ENCODE measurements at regions not wholly inside any gene's neighbourhood (a gene's known extent, or its start where the extent isn't known, plus 50 kb on each side); places are given as distances from the start of the nearest gene placed in this dataset.

GRCh38 chr11:134754521-134755198 is 342.6 kb upstream of the B3GAT1 start:
- H4K8ac ChIP-seq (ENCODE audit: extremely low read depth, insufficient read depth, low read length) = no peak overlapping the region; the same call in 1 of the 2 replicates
- no peaks in the 10 kb centered on the region for H3K23me2 ChIP-seq (ENCODE audit: low read depth, low read length)
- H3K23ac ChIP-seq (ENCODE audit: insufficient read length) = no peak overlapping the region
- H3K18ac ChIP-seq (ENCODE audit: extremely low read depth, low read length) = no peak overlapping the region
- H4K20me1 ChIP-seq (replicated peaks in 1 of 2; ENCODE audit: control insufficient read depth in 1 of 2, insufficient read depth in 2 of 2, low read length in 2 of 2) = no peaks in the 10 kb centered on the region
- no peak overlapping the region for H2AK5ac ChIP-seq (ENCODE audit: low read depth, low read length)
- H2BK120ac ChIP-seq (replicated peaks; ENCODE audit: low read depth, low read length) = no peak overlapping the region
- no peaks in the 10 kb centered on the region; a peak in 1 of 7 replicates for H3K27me3 ChIP-seq (replicated peaks in 1 of 4; ENCODE audit: control insufficient read depth in 3 of 4, extremely low read depth in 1 of 4, insufficient read depth in 3 of 4, low read length in 3 of 4)
- H3K79me2 ChIP-seq (ENCODE audit: control insufficient read depth in 1 of 2, insufficient read depth in 2 of 2, low read length in 2 of 2) = no peaks in the 10 kb centered on the region
- H3K9me3 ChIP-seq (ENCODE audit: insufficient read depth in 2 of 2, low read depth in 1 of 2, low read length in 1 of 2) = no peaks in the 10 kb centered on the region
- no peak overlapping the region for H3K4me3 ChIP-seq (ENCODE audit: extremely low read depth in 1 of 4, insufficient read depth in 2 of 4, low read depth in 3 of 4, low read length in 4 of 4)
- no peaks in the 10 kb centered on the region for H3K4me1 ChIP-seq (replicated peaks in 1 of 4; ENCODE audit: control insufficient read depth in 3 of 4, insufficient read depth in 4 of 4, low read length in 3 of 4)
- no peak overlapping the region for H2BK5ac ChIP-seq (ENCODE audit: low read depth, low read length)
- no peak overlapping the region for H3K4ac ChIP-seq (replicated peaks; ENCODE audit: insufficient read length, low read depth, low read length)
- DNase-seq (ENCODE audit: low read depth in 1 of 2, low spot score in 2 of 2) = no peak
- no peak overlapping the region for H3K14ac ChIP-seq (ENCODE audit: insufficient read length)
- H2BK15ac ChIP-seq (ENCODE audit: low read length) = no peak overlapping the region
- H3K27ac ChIP-seq (ENCODE audit: low read depth, low read length) = no peak overlapping the region
- no peak overlapping the region for H4K91ac ChIP-seq (replicated peaks; ENCODE audit: insufficient read length, low read length)
- no peak overlapping the region for H3K4me2 ChIP-seq (ENCODE audit: insufficient read depth in 1 of 2, low read depth in 2 of 2, low read length in 2 of 2)
- no peaks in the 10 kb centered on the region for H3K79me1 ChIP-seq (ENCODE audit: low read depth, low read length)
- H4K5ac ChIP-seq (ENCODE audit: insufficient read length, low read depth, low read length) = no peak overlapping the region
- POLR2A ChIA-PET (ENCODE audit: partially characterized antibody) = no interaction called here
- 83% methylated on average over 19 of the region's 19 CpGs; no CpG with 5 or more reads in 1 of the 2 experiments for WGBS, 2 experiments (ENCODE audit: extremely low coverage in 1 of 2, insufficient coverage in 1 of 2, insufficient read length in 1 of 2, insufficient replicate concordance in 2 of 2, low coverage in 1 of 2, low lambda C conversion rate in 2 of 2, missing lambda C conversion rate in 1 of 2)
- H3K56ac ChIP-seq (replicated peaks; ENCODE audit: insufficient read length, low read depth, low read length) = no peak overlapping the region
- H3K9ac ChIP-seq (replicated peaks in 1 of 4; ENCODE audit: extremely low read depth in 1 of 4, low read depth in 3 of 4, low read length in 3 of 4) = no peak overlapping the region
- no peak overlapping the region for H2BK12ac ChIP-seq (ENCODE audit: low read depth, low read length)
- H2AFZ ChIP-seq (ENCODE audit: low read length) = no peak overlapping the region
- H2BK20ac ChIP-seq (ENCODE audit: low read length) = no peak overlapping the region
- no peak for FAIRE-seq
- no peaks in the 10 kb centered on the region for H3K36me3 ChIP-seq (ENCODE audit: control insufficient read depth in 2 of 4, insufficient read depth in 4 of 4, low read length in 3 of 4)
- CTCF ChIA-PET (ENCODE audit: partially characterized antibody) = no interaction called here
- TF ChIP-seq CTBP2 (IDR thresholded peaks at IDR 0.05; ENCODE audit: borderline replicate concordance, insufficient read depth, insufficient read length, low read length) = no peak
- no peak for TF ChIP-seq KDM5A (IDR thresholded peaks at IDR 0.05; ENCODE audit: low read length)
- TF ChIP-seq GTF2F1 (IDR thresholded peaks at IDR 0.05; ENCODE audit: borderline replicate concordance, low read depth, low read length) = no peak
- no peak for TF ChIP-seq CBX8 (IDR thresholded peaks at IDR 0.05; ENCODE audit: borderline replicate concordance, low read depth, low read length)
- TF ChIP-seq ATF3 (IDR thresholded peaks at IDR 0.05; ENCODE audit: insufficient read depth, low read depth, low read length) = no peak
- TF ChIP-seq RAD21 (IDR thresholded peaks at IDR 0.05 in 1 of 2, conservative IDR thresholded peaks at IDR 0.05 in 1 of 2; ENCODE audit: low read depth in 2 of 2, low read length in 2 of 2) = no peak
- TF ChIP-seq, protein P1, sequence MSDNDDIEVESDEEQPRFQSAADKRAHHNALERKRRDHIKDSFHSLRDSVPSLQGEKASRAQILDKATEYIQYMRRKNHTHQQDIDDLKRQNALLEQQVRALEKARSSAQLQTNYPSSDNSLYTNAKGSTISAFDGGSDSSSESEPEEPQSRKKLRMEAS (IDR thresholded peaks at IDR 0.05) = no peak
- TF ChIP-seq SP1 (IDR thresholded peaks at IDR 0.05; ENCODE audit: low read depth, low read length) = no peak
- TF ChIP-seq MAFK (IDR thresholded peaks at IDR 0.05; ENCODE audit: low read depth, low read length) = no peak
- no peak for TF ChIP-seq CHD2 (IDR thresholded peaks at IDR 0.05; ENCODE audit: low read length)
- no peak for TF ChIP-seq NANOG (IDR thresholded peaks at IDR 0.05; ENCODE audit: insufficient read depth, low read depth, low read length, poor library complexity, severe bottlenecking)
- TF ChIP-seq SP2 (IDR thresholded peaks at IDR 0.05; ENCODE audit: low read length) = no peak
- no peak for TF ChIP-seq SP4 (IDR thresholded peaks at IDR 0.05; ENCODE audit: low read length)
- no peak for TF ChIP-seq POLR2A (IDR thresholded peaks at IDR 0.05; ENCODE audit: control extremely low read depth in 1 of 2, low read depth in 2 of 2, low read length in 2 of 2)
